Head of caudate nucleus (tissue), 42 donors: ENCODE measurements at regions not wholly inside any gene's neighbourhood (a gene's known extent, or its start where the extent isn't known, plus 50 kb on each side); places are given as distances from the start of the nearest gene placed in this dataset.
A peak's percentile ranks its signal among the peaks of the same experiment; 100 is the strongest.

Source experiments
- DNase-seq, 42 donors: peaks; one replicate each; pipeline versions ENCODE4 v3.0.0 to v3.0.0-alpha.2; 2020 to 2021; ENCODE audit warnings: mixed read lengths in 7 of 42
- intact Hi-C: fragments of 100-400 bp; cut with DNase I; formaldehyde crosslinking; loops from one replicate; pipeline ENCODE4 v1.15.0; 2022

- intact Hi-C loops: no loop called here
- peak in 10 of 42 donors; percentile 7 to 60 (median 16) for DNase-seq
Observed at GRCh38 chr5:133663397-133664054, 51.2 kb upstream of the FSTL4 start.

GRCh38 chr5:133662578-133662977 is 50.2 kb upstream of the FSTL4 start:
- DNase-seq: peak in 2 of 42 donors; percentile 25 to 30
- intact Hi-C loops: no loop called here
